ENCODE measurements at regions not wholly inside any gene's neighbourhood (a gene's known extent, or its start where the extent isn't known, plus 50 kb on each side); places are given as distances from the start of the nearest gene placed in this dataset.

DNA sequence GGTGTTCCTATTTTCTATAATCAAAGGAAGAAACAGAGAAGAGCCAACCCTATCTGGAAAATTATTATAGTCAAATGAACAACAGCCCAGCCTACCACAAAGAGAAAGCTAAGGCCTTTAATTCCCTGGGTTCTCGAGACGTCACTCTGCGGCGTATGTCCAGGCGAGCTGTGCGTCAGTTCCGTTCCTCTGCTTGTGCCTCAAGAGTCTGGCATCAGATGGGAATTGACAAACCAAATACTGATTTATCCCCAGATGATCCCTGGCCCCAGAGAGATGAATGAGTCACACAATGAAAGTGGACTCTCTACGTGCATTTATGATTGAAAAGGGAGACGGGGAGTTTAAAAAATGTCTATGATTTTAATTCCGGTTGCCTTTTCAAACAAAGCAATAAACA lies 151.6 kb upstream of the PDE10A start:
- DNase-seq = no peak

DNA sequence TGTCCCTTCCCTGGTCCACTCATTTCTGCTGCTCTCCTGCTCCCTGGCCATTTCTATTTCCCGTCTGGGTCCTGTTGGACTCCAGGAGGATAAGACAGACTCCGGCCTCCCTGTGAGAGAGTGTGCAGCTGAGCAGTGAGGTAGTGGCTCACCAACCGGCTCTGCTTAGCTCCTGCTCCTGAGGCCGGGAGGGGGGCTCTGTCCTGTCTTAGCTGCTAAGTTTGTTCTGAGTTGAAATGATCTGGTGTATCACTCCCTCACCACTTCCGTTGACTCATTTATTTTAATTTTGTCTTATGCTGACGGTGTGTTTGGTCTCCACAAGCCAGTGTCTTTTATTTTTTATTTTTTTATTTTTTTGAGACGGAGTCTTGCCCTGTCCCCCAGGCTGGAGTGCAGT lies 148.5 kb upstream of the PDE10A start:
- no peak for DNase-seq

DNA sequence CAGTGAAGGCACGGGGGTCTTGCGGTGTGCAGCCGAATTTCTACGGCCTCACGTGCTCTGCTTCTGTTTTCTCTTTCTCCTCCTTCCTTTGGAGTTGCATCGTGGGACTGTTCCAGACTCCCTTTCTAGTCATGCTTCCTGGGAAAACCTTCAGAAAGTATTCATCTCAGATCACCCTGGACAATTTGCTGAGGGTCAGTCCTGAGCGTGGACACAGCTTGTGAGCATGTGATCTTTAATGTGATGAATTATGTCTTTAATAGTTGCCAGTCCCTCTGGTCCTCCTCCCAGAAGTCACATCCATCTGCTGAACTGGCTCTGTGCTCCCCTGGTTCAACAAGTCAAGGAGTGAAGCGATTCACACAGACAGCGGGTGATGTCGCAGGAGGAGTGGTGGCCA lies 145.0 kb upstream of the PDE10A start:
- no peak for DNase-seq

DNA sequence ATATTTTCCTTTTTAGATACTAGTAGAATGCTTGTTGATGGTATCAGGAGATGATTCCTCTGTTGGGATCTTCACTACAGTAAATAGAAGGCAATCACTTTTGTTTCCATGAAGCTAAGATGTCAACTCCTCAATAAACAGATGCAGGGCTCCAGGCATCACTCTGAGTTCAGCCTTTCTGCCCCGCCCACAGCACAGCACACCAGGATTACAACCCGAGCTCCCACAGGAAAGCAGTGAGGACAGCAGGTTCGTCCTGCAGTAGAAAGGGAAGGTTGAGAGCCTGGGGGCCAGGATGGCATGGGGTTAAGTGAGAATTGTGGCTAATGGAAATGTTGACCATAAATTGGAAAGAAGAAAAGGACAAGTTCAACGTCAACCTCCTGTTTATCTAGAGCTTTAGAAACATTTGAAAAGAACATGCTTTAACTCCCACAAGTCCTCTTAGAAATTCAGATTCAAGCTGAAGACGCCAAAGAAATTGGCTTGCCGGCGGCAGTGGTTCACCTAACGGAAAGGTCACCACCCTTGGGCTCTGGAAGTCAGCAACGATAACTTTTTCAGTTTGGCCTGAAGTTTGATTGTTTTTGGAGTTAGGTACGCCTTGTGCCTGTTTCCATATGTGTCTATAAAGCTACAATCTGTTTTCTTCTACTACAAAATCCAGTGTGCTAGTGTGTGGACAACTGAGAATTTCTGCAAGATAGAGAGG lies 144.4 kb upstream of the PDE10A start:
- no peak for DNase-seq

DNA sequence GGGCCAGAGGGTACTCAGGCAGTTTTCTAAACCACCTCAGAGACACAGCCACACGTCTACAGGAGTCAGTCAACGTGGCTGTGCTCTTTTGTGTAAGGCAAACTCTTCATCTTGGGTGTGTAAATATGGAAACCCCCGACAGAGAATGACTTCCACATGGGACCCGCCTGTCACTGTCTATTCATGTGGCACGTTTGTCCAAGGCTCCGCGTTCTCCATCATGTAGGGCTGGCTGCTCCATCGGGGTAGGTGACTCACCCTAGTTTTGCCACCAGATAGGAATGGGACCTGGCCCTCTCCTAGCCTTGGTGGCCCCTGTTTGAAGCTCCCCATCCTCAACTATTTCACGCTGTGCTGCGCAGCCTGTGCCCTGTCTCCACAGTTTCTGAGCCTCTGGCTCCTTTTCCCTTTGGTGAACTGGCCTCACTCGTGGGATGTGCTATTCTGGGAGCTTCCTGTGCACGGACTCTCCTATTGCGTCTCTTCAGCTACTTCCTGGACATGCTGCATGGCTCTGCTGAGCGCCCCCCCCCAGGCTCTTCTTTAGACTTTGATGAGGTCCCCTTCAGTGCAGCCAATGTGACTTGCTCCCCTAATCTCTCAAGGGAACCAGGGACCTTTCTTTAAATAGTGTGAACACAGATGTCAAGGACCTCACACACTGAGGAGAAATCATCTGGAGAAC lies 143.2 kb upstream of the PDE10A start:
- DNase-seq = no peak

DNA sequence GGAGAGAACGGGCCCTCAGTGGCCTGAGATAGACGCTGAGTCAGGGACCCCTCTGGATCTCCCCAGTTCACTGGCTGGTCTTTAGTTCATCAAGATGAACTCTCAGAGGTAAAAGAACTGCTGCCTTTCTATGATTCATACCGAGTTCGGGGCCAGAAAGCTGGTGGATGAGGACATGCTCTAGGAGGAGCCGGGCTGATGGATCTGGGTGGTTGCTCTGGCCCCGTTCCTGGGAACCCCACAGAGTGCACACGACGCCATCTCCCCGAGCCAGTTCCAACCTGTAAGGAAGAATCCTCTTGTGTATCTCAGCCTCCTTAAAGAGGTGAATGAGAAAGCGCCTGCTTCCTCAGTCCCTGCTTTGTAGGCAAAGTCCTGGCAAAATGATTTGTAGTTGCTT lies 142.6 kb upstream of the PDE10A start:
- DNase-seq = no peak

DNA sequence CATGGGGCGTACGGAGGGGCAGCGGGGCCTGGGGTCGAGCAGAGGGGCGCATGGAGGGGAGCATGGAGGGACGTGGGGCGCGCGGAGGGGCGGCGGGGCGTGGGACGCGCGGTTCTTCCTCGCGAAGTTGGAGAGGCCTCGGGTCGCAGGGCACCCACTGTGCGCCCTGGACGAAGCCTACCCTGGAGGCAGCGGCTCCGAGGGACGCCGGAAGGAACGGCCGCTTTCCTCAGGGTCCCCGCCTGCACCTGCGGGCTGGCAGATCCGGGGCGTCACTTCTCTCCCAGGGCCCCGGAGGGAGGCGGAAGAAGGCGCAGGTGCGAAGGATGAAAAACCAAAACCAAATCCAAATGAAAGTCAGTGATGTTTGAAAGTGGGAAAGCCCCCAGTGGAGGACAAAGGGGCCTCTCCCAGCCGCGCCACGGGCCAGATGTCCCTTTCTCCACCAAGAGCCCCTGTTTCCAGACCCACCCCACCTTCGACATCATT lies 142.1 kb upstream of the PDE10A start:
- no peak for DNase-seq

DNA sequence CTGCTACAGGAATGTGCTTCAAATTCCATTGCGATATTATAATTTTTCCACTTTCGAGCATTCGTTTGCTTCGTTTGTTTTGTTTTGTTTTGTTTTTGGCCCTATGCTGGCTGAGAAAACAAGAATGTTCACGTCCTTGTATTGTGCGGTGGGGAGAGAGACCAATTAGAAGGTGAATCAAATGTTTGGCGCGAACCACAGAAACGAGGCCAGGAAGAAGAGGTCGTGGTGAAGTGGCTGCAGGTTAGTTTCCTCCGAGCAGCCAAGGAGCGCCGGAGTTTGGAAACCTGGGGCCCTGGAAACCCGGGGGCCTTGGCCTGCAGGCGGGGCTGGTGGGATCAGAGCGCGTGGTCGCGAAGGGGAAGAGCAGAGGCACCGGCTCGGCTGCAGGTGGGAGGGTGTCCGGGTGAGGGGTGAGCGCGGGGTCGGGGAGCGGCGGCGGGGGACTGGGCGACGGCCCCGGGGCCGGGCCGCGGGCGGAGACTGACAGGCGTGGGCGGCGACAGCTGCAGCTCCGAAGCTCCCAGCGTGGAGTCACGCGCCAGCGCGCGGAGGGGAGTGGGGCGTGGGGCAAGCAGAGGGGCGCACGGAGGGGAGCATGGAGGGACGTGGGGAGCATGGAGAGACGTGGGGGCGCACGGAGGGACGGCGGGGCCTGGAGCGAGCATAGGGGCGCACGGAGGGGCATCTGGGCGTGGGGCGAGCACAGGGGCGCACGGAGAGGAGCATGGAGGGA lies 141.5 kb upstream of the PDE10A start:
- DNase-seq = no peak

DNA sequence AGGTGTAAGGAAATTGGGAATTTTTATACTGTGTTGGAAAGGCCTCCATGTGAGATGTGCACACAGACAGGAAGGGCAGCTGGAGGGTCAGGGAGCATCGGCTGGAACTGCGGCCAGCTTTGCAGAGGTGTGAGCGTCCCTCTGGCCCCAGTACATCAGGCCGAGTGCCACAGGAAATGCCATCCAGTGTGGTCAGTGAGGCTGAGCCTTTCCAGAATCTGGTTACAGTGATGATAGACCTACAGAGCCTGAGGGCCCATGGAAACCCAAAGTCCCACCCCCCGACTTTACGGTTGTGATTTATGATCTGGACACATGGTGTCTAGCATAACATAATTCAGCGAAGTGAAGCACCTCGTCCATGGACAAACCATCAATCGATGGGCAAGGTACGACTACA lies 137.3 kb upstream of the PDE10A start:
- no peak for DNase-seq

DNA sequence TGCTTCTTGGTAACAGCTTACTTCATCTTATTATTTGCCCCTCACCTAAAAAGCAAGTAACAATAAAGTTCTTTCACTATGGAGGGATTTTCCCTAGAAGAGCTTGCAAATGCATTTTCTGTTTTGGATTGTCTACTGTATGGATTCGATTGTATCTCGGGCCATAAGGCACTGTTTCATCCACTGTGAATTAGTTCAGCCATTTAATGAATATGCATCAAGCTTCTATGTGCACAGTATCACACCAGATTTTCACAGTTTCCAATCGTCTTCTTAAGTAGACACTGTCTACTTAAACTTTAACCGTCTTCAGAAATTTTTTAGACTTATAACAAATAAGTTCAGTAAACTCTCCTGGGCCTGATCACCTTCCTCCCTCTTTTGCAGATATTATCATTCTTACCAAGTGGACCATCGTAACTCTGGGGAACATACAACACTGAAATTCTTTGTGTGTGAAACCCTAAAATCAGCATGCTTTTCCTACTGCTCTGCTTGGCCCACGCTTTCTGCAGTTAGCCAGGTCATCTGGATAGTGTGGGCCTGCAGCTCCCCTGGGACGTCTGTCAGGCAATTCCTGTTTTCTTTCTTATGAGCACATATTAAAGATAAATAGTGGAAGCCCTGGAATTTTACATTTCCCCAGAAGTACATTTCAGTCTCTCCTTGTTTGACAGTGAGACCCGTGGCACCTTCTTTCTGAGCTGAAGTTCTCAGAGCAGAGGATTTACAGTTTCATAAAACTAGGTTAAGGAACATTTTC lies 136.5 kb upstream of the PDE10A start:
- no peak for DNase-seq

DNA sequence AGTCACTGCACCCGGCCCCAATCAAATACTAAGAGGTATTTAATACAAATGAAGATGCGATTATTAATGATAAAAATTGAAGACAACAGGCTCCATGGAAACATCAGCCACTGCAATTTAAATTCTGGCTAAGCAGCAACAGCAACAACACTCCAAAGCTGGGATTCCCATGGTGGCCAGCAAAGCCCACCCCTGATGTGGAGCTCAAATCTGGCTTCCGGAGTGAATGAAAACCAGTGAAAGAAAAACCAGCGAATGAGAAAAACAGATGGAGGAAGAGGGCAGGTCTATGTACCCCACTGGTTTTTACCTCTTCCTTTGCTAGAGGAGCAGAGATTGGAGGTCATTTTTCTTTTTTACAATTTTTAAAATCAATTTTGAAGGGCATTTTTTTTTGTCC lies 135.9 kb upstream of the PDE10A start:
- DNase-seq = no peak

DNA sequence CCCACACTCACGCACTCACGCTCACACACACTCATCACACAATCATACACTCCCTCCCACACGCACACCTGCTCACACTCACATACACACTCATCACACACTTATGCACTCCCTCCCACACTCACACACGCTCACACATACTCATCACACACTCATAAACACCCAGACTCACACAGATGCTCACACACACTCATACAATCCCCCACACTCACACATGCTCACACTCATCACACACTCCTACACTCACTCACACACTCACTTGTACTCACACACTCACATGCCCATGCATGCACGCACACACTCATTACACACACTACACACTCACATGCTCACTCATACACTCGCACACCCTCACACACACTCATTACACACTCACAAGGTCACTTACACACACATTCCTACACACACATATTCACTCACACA lies 131.1 kb upstream of the PDE10A start:
- no peak for DNase-seq

DNA sequence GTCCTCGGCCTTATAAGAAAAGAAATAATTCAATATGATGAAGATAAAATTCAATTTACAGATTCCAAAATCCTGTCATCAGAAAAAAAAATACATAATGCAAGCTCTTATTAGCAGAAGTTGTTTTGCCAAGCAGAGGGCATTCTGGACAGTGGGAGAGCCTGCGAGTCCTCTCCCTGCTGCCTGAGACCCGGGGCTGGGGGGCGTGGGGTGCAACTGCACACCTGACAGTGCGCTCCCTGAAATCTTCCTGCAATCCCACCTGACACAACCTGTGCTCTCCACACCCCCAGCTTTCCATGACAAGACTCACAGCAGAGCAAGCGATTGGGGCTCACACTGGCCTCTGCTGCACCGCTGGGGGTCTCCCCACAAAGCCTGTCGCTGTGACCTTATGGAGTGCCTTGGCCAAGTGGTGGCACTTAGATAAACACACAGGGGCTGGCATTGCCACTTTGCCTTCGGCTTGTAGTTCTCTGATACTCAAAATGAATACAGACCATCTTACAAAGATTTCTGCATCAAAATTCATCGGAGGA lies 130.3 kb upstream of the PDE10A start:
- DNase-seq = no peak

DNA sequence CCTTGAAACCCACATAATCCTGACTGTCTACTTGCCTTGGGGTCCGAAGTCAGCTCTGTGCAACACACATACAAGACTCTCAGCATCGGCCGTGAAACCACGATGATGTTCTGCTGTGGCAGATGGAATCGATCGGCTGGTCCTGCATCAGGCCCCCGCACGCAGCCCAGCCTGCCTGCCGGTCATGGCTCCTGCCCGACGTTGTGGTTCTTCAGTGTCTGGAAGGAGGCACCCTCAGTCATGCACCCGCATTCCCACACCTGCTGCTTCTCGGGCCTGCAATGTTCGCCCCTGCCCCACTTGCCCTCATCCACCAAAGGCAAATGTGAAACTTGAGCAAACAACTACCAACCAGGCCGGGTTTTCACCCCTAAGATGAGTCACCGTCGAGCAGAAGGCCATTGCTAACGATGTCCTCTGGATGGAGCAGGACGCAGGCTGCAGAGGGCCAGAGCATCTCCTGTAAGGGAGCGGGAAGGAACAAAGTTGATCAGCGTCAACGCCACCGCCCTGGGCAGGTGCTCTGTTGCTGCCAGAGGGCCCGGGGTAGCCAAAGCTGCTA lies 128.9 kb upstream of the PDE10A start:
- DNase-seq = no peak

DNA sequence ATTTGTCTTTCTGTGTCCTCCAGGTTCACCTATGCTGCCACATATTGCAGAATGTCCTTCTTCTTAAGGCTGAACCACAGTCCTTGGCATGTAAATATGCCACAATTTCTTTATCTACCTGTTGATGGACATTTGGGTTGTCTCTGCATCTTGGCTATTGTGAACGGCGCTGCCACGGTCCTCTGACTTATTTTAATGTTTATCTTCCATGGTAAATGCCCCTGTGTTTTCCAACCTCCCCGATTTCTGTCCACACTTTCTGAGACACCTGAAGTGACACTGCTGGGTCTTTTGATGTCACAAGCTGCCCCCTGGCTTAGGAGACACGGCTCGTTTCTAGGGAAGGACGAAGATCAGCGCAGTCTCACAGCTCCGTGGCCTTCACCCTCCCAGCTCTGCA lies 128.3 kb upstream of the PDE10A start:
- DNase-seq = no peak

DNA sequence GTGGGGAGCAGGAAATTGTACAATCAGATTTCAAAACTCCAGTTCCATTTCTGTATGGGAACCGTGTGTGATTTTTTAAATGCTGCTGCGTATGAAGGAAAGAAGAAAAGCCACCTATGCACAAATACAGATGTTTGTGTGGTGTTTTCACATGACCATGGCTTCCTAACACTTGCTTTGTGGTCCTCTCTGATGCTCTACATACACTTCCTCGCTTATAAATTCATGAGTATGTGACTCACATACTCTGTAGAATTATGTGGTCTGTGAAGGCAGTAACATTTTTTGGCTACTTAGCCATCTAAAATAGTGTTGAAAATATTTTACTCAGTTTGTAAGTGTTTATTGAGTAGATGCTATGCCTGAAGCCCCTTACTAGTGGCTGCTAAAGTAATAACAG lies 119.8 kb upstream of the PDE10A start:
- no peak for DNase-seq

DNA sequence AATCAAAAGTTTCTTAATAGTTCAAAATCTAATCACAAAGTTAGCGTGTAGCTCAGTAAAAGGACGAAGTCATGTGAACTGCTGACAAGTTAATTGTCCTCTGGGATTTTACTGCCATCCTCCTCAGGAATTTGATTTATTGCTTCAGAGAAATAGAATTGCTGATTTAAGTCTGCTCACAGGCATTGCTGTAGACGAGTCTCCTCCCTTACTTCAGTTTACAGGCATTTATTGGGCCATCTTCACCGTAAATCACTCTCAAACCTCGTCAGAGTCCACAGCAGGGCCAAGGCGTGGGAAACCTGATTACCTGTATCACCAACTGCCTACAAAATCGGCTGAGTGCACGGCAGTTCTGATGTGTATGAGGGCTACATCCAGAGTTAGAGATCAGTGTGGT lies 119.1 kb upstream of the PDE10A start:
- DNase-seq = no peak

DNA sequence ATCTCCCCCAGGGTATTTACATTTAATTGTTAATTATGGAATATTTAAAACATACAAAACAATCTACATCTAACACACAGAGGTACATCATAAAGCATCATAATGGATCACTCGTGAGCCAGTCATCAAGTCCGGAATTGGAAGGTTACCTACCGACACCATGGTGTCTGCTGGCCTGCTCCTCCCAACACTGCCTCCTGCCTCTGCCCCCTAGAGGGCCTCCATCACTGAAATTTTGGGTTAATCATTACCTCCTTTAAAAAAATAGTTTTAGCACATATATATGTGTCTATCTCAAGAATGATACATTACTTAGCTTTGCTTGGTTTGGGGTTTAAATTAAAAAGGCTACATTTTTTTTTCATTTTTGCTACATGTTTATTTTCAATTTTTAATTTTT lies 114.6 kb upstream of the PDE10A start:
- DNase-seq = no peak

DNA sequence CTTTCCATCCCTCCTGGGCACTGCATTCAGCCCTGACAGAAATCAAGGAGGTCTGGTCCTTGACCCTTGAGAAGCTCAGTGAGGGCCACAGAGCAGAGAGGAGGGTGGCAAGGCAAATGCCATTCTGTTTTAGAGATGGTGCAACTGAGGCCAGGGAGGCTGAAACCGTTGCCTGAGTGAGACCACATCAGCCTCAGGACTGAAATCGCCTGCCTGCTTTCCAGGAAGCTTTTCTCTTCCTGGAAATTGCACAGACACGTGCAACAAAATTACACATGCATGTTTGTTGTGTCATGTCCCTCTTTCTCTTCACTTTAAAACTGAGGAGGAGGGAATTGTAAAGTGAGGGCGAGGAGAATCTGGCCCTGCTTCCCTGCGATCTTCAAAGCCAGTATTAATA lies 113.7 kb upstream of the PDE10A start:
- no peak for DNase-seq

DNA sequence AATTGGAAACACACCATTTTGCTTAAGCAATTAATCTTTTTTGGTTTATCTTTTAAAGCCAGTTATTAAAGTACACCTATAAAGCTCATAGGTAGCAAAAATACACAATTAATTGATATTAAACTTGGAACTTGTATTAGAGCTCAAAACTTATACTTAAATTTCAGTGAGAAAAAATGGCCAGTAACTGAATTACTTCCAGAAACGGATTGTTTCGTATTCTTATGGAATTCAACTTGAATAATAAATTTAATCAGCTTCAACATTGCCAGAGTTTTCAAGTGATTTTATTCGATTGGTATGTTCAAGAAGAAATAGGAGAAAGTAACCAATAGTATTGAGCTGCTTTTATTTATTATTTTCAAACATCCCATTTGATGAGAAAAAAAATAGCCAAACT lies 112.7 kb upstream of the PDE10A start:
- no peak for DNase-seq

DNA sequence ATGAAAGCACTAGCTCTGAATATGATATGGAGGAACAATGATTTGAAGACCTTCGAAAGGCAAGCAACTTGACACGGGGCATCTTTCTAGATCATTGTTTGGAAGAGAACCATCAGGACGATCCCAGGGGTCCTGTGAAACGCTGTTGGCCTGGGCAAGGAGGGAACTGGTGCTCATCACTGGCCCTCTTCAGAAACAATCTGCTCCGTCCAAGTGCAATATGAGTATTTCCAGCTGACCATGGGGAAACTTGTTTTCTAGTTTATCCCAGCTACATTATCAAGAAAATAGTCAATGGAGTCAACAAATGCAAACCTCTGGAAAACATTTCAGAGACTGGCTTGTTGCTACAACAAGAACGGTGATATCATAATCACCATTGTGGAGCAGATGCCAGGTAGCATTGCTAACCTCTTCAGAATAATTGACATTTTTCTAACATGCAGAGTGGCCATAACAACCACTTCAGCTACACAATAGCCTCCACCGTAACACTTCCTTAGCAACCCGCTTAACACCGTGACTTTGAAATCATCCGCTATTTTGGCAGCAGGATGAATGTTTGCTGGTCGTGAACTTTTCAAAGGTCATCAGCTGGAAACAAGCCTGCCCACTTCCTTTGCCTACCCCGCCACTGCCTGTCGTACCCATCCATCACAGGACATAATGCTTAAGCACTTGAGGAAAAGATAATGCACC lies 112.0 kb upstream of the PDE10A start:
- no peak for DNase-seq

Data from CD4-positive, alpha-beta T cell treated with Interleukin-21 for 1 hour (primary cell).